ENCODE measurements at regions not wholly inside any gene's neighbourhood (a gene's known extent, or its start where the extent isn't known, plus 50 kb on each side); places are given as distances from the start of the nearest gene placed in this dataset.

- no peak for DNase-seq
These were observed 392.2 kb upstream of the CFAP20DC start for GRCh38 chr3:59442046-59442445.

- no peak for DNase-seq
These were observed 390.6 kb upstream of the CFAP20DC start for GRCh38 chr3:59440285-59441028.

- no peak for DNase-seq
These were observed 388.7 kb upstream of the CFAP20DC start for GRCh38 chr3:59438492-59438891.

- no peak for DNase-seq
These were observed 386.5 kb upstream of the CFAP20DC start for GRCh38 chr3:59436164-59436958.

- no peak for DNase-seq
These were observed 383.7 kb upstream of the CFAP20DC start for GRCh38 chr3:59433546-59433945.

GRCh38 chr3:59432665-59433064 lies 382.8 kb upstream of the CFAP20DC start:
- no peak for DNase-seq

- DNase-seq: no peak
These were observed 380.5 kb upstream of the CFAP20DC start for GRCh38 chr3:59430341-59430740.

- no peak for DNase-seq
These were observed 379.4 kb upstream of the CFAP20DC start for GRCh38 chr3:59429198-59429597.

- DNase-seq: no peak
These were observed 377.2 kb upstream of the CFAP20DC start for GRCh38 chr3:59426821-59427565.

GRCh38 chr3:59425942-59426341 lies 376.1 kb upstream of the CFAP20DC start:
- DNase-seq: no peak

GRCh38 chr3:59425371-59425770 lies 375.5 kb upstream of the CFAP20DC start:
- no peak for DNase-seq

- no peak for DNase-seq
These were observed 374.6 kb upstream of the CFAP20DC start for GRCh38 chr3:59424268-59425010.

- DNase-seq: no peak
These were observed 373.9 kb upstream of the CFAP20DC start for GRCh38 chr3:59423707-59424106.

- DNase-seq: no peak
These were observed 372.5 kb upstream of the CFAP20DC start for GRCh38 chr3:59422312-59422711.

- no peak for DNase-seq
These were observed 369.0 kb upstream of the CFAP20DC start for GRCh38 chr3:59418836-59419235.

GRCh38 chr3:59412516-59412915 lies 362.7 kb upstream of the CFAP20DC start:
- no peak for DNase-seq

- DNase-seq: no peak
These were observed 361.9 kb upstream of the CFAP20DC start for GRCh38 chr3:59411694-59412093.

GRCh38 chr3:59411186-59411585 lies 361.4 kb upstream of the CFAP20DC start:
- DNase-seq: no peak

GRCh38 chr3:59408047-59408624 lies 358.3 kb upstream of the CFAP20DC start:
- no peak for DNase-seq

- no peak for DNase-seq
These were observed 357.6 kb upstream of the CFAP20DC start for GRCh38 chr3:59407425-59407824.

- DNase-seq: no peak
These were observed 357.1 kb upstream of the CFAP20DC start for GRCh38 chr3:59406943-59407342.

- DNase-seq: no peak
These were observed 355.0 kb upstream of the CFAP20DC start for GRCh38 chr3:59404851-59405250.

GRCh38 chr3:59404064-59404463 lies 354.2 kb upstream of the CFAP20DC start:
- no peak for DNase-seq
